Activated CD4-positive, alpha-beta T cell treated with anti-CD3 and anti-CD28 coated beads for 36 hours (primary cell): ENCODE measurements at regions not wholly inside any gene's neighbourhood (a gene's known extent, or its start where the extent isn't known, plus 50 kb on each side); places are given as distances from the start of the nearest gene placed in this dataset.
A peak's percentile ranks its signal among the peaks of the same experiment; 100 is the strongest.

Experiments
- ATAC-seq: fragments of 200-7000 bp; cut with Tn5 transposase; one replicate; pipeline ENCODE4 v1.10.0; 2021; ENCODE audit warnings: mild to moderate bottlenecking, moderate library complexity
- CTCF ChIA-PET: fragments of 350-600 bp; sonication (Branson Sonifier 250); formaldehyde crosslinking; loops from one replicate; lab custom pipeline; 2021; ENCODE audit warnings: antibody characterized with exemption; lab: Charles Lee
- POLR2A ChIA-PET: fragments of 350-600 bp; sonication (Branson Sonifier 250); formaldehyde crosslinking; loops from one replicate; lab custom pipeline; 2021; ENCODE audit warnings: antibody characterized with exemption, inconsistent platforms; lab: Charles Lee
- DNase-seq: peaks from one replicate; pipeline ENCODE4 v3.0.0-alpha.2; 2020
- H3K27ac Mint-ChIP-seq: one replicate; pipeline ENCODE4 v1.8.0; 2021; ENCODE audit warnings: mixed read lengths
- H3K27me3 Mint-ChIP-seq: one replicate; pipeline ENCODE4 v1.8.0; 2021; ENCODE audit warnings: mixed read lengths
- H3K36me3 Mint-ChIP-seq: one replicate; pipeline ENCODE4 v1.8.0; 2021; ENCODE audit warnings: low read depth, mixed read lengths
- H3K4me1 Mint-ChIP-seq: one replicate; pipeline ENCODE4 v1.8.0; 2021; ENCODE audit warnings: mixed read lengths
- H3K4me3 Mint-ChIP-seq: one replicate; pipeline ENCODE4 v1.8.0; 2021; ENCODE audit warnings: mild to moderate bottlenecking, moderate library complexity, mixed read lengths
- H3K9me3 Mint-ChIP-seq: one replicate; pipeline ENCODE4 v1.8.0; 2021; ENCODE audit warnings: low read depth, mixed read lengths
- intact Hi-C, 2 experiments: fragments of 100-400 bp; cut with DNase I in 1 of 2; cut with micrococcal nuclease in 1 of 2; formaldehyde crosslinking; loops; one replicate each; pipeline versions ENCODE4 v1.14.2 to v1.15.1; 2022 to 2024; cut with DNase I, micrococcal nuclease

DNA sequence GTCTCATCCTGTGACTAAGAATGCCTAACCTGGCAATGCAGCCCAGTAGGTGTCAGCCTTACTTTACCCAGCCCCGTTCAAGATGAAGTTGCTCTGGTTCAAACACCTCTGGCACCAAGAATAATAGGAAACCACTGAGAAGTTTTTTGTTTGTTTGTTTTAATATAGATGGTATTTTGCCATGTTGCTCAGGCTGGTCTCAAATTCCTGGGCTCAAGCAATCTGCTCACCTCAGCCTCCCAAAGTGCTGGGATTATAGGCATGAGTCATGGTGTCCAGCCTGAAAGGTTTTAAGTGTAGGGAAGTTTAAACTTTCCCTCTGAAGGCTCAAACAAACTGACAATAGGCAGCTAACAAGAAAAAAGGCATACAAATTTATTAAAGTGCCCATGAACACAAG lies 51.2 kb upstream of the ABCC4 start:
- intact Hi-C loops = no loop called here
- H3K9me3 Mint-ChIP-seq = no peaks in the 10 kb centered on the region
- no peak overlapping the region for H3K27ac Mint-ChIP-seq
- CTCF ChIA-PET = no interaction called here
- no peak overlapping the region for H3K4me3 Mint-ChIP-seq
- no peak for DNase-seq
- peaks cover 3% of the 10 kb centered on the region for H3K27me3 Mint-ChIP-seq
- ATAC-seq = no peak
- no peaks in the 10 kb centered on the region for H3K36me3 Mint-ChIP-seq
- POLR2A ChIA-PET = no interaction called here
- H3K4me1 Mint-ChIP-seq = no peaks in the 10 kb centered on the region

DNA sequence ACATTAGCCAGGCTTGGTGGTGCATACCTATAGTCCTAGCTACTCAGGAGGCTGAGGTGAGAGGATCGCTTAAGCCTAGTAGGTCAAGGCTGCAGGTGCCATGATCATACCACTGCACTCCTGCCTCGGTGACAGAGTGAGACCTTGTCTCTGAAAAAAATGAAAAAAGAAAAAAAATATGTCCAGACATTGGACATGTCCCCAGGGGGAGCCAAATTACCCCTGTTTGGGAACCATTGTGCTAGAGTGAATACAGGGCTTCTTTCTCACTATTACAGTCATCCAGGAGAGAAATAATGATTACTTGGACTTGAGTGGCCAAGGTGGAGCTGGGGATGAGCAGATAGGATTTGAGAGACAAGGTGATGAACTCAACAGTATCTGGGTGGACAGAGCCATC lies 52.9 kb upstream of the ABCC4 start:
- H3K27me3 Mint-ChIP-seq = peaks cover 3% of the 10 kb centered on the region
- POLR2A ChIA-PET = no interaction called here
- H3K4me3 Mint-ChIP-seq = no peak overlapping the region
- no peak for ATAC-seq
- no peaks in the 10 kb centered on the region for H3K4me1 Mint-ChIP-seq
- no peaks in the 10 kb centered on the region for H3K9me3 Mint-ChIP-seq
- no peak overlapping the region for H3K27ac Mint-ChIP-seq
- H3K36me3 Mint-ChIP-seq = no peaks in the 10 kb centered on the region
- CTCF ChIA-PET = interaction anchor here (0.5 to 1.2 kb wide), 2 partner anchors 9 to 26 kb away, joined by 3 to 4 read pairs; no protein-coding TSS in a partner anchor
- intact Hi-C loops = no loop called here
- DNase-seq = no peak

DNA sequence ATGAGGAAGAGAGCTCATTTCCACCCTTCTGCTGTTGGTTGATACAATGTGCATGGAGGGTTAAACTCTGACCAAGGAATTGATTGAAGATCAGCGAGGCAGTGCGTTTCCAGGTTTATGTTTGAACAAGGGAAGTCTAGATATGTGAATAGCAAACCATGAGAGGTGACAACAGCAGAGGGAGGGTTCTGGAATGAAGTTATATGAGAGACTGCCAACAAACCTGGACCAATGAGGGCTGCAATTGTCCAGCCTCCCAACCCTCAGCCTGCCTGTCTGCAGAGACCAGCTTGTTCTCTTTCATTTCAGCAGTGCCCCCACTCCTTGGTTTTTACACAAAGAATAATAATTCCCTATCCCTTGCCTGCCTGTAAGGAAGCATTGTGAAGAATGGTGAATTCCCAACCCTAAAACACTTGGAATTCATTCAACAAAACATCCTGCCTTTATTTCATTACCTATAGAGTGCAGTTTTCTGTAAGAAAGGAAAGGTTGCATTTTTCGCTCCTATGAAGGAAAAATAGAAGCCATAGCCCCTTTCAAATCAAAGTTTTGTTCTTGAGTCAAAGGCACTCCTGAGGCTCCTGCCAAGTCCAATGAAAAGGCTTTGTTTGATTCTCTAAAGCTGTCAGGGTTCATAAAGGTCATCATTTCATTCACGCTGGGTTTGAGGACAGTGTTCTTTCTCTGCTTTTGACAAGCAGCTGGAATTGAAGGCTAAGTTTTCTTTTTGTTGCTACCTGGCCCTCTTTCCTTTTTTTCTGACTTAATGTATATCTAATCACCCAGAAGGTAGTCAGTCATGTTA lies 53.6 kb upstream of the ABCC4 start:
- peaks cover 3% of the 10 kb centered on the region for H3K27me3 Mint-ChIP-seq
- no peaks in the 10 kb centered on the region for H3K4me1 Mint-ChIP-seq
- CTCF ChIA-PET = interaction anchor here (0.5 kb wide), 1 partner anchor 9 kb away, joined by 3 read pairs; no protein-coding TSS in a partner anchor
- H3K36me3 Mint-ChIP-seq = no peaks in the 10 kb centered on the region
- H3K9me3 Mint-ChIP-seq = no peaks in the 10 kb centered on the region
- POLR2A ChIA-PET = no interaction called here
- intact Hi-C loops = no loop called here
- ATAC-seq (no peak), DNase-seq (no peak)
- H3K27ac Mint-ChIP-seq = no peak overlapping the region
- H3K4me3 Mint-ChIP-seq = no peak overlapping the region

DNA sequence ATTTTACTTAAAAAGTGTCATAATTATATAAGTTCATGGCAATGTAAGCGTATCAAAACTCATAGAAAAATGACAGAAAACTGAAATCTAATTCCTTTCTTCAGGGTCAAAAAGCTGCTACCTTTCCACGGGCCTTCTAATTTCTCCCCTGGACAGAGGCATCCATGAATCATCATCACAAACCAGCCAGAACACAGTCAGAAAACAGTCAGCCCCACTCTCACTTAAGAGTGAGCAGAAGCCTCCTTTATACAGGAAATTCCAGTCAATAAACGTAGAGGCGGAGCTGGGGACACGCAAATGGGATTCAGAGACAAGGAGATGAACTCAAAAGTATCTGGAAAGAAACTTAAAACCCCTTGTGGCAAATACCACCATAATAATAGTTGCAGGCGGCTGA lies 54.2 kb upstream of the ABCC4 start:
- ATAC-seq = no peak
- ChIA-PET POLR2A (no interaction called here), CTCF (no interaction called here)
- H3K27ac Mint-ChIP-seq = no peak overlapping the region
- intact Hi-C loops = no loop called here
- DNase-seq = no peak
- H3K36me3 Mint-ChIP-seq = no peaks in the 10 kb centered on the region
- H3K4me3 Mint-ChIP-seq = no peak overlapping the region
- H3K4me1 Mint-ChIP-seq = no peaks in the 10 kb centered on the region
- no peaks in the 10 kb centered on the region for H3K9me3 Mint-ChIP-seq
- H3K27me3 Mint-ChIP-seq = peaks cover 3% of the 10 kb centered on the region

DNA sequence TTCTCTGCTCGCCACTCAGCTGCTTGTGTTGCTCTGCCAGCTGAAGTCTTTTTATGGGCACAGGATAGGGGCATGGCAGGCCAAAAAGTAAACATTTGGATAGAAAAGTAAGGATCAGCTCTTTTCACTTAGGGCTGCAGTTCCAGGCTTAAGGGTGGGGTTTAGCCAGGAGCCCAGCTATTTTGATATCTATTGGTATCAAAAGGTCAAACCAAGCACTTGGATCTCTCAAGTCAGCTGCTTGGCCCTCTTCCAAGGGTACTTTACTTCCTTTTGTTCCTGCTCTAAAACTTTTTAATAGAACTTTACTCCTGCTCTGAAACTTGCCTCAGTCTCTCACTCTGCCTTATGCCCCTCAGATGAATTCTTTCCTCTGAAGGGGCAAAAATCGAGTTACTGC lies 55.7 kb upstream of the ABCC4 start:
- no peak for DNase-seq
- Mint-ChIP-seq H3K4me3 (no peak overlapping the region), H3K27me3 (peaks cover 2% of the 10 kb centered on the region), H3K9me3 (no peaks in the 10 kb centered on the region), H3K36me3 (no peaks in the 10 kb centered on the region), H3K4me1 (no peaks in the 10 kb centered on the region), H3K27ac (no peak overlapping the region)
- ATAC-seq = no peak
- intact Hi-C loops = no loop called here
- ChIA-PET POLR2A (no interaction called here), CTCF (no interaction called here)

DNA sequence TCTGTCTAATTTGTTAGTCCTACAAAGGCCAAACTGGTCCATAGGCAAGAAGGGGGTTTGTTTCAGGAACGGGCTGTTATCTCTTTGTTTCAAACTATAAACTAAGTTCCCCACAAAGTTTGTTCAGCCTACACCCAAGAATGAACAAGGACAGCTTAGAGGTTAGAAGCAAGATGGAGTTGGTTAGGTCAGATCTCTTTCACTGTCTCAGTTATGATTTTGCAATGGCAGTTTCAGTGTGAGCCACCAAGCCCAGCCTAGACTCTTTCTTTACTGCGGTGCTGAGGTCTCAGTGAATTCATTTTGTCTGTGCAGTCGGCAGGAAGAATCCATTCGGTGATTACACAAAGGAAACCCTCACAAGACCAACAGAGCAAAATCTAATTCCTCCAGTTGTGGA lies 56.6 kb upstream of the ABCC4 start:
- peaks cover 4% of the 10 kb centered on the region for H3K27me3 Mint-ChIP-seq
- intact Hi-C loops = no loop called here
- no peaks in the 10 kb centered on the region for H3K4me1 Mint-ChIP-seq
- ATAC-seq (no peak), DNase-seq (no peak)
- no peak overlapping the region for H3K27ac Mint-ChIP-seq
- ChIA-PET CTCF (no interaction called here), POLR2A (no interaction called here)
- H3K36me3 Mint-ChIP-seq = no peaks in the 10 kb centered on the region
- no peak overlapping the region for H3K4me3 Mint-ChIP-seq
- H3K9me3 Mint-ChIP-seq = no peaks in the 10 kb centered on the region

DNA sequence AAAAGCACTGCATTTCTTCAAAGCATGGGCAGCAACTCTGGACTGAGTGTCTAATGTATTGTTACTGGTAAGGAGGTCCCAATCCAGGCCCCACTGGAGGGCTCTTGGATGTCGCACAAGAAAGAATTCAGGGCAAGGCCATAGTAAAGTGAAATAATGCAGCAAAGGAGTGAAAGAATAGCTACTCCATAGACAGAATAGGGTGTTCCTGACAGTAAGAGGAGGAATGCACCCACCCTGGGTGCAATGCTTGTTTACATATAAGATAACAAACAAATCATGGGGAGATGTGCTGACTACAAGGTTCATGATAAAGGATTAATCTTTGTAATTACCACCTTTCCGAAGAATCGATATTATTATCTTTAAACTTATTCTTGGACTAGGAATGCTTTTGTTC lies 58.8 kb upstream of the ABCC4 start:
- POLR2A ChIA-PET = no interaction called here
- intact Hi-C loops = no loop called here
- H3K27me3 Mint-ChIP-seq = peaks cover 4% of the 10 kb centered on the region
- no peak overlapping the region for H3K4me3 Mint-ChIP-seq
- no peaks in the 10 kb centered on the region for H3K36me3 Mint-ChIP-seq
- CTCF ChIA-PET = no interaction called here
- no peaks in the 10 kb centered on the region for H3K4me1 Mint-ChIP-seq
- ATAC-seq (no peak), DNase-seq (no peak)
- no peak overlapping the region for H3K27ac Mint-ChIP-seq
- H3K9me3 Mint-ChIP-seq = no peaks in the 10 kb centered on the region

DNA sequence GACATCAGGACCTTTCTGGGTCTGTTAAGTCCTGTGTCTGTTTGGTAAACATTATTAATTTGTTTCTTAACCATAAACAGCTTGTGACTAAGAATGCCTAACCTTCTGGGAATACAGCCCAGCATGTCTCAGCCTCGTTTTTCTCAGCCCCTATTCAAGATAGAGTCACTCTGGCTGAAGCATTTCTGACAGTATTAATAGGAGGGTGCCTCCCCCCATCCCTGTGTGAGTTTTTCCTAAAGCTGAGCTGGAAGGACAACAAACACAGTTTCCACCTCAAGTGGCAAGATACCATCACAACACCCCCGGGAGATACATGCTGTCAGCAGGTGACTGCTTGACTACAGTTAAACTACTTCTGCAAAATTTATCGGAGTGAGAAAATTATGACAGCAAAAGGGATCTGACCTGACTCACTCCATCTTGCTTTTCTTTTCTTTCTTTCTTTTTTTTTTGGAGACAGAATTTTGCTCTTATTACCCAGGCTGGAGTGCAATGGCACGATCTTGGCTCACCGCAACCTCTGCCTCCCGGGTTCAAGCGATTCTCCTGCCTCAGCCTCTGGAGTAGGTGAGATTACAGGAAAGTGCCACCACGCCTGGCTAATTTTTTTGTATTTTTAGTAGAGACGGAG lies 59.3 kb upstream of the ABCC4 start:
- no peaks in the 10 kb centered on the region for H3K36me3 Mint-ChIP-seq
- H3K27ac Mint-ChIP-seq = no peak overlapping the region
- ATAC-seq = no peak
- intact Hi-C loops = no loop called here
- H3K4me1 Mint-ChIP-seq = no peaks in the 10 kb centered on the region
- ChIA-PET CTCF (no interaction called here), POLR2A (no interaction called here)
- H3K9me3 Mint-ChIP-seq = no peaks in the 10 kb centered on the region
- DNase-seq = no peak
- peaks cover 4% of the 10 kb centered on the region for H3K27me3 Mint-ChIP-seq
- H3K4me3 Mint-ChIP-seq = no peak overlapping the region

DNA sequence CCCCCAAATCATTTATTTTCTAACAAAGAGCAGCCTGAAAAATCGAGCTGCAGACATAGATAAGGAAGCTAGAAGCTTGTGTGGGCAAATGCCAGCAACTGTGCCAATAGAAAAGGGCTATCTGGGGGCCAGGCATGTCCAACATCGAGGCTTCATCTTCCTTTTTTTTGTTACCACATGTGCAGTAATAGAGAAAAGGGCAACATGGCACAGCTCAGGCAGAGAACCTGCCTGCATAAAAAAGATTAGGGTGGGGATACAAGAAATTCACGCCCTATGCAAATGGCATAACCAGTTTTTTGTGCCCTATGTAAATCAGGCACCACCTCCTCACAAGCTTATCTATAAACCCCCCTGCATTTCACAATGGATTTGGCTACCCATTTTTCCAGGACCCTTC lies 60.4 kb upstream of the ABCC4 start:
- intact Hi-C loops = no loop called here

DNA sequence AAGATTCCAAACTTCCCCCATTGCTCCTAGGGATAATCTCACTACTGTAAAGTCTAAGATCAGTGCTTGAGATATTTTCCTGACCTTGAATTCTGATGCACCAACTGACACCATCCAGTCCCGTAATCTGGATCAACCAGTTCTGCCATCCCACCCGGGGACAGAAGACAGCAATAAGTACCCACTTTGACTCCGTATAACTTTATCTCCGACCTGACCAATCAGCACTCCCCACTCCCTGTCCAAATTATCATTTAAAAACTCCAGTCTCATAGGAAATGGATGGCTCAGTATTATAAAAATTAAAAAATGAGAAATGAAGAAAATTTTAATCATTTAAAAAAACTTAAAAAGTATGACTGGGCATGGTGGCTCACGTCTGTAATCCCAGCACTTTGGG lies 61.4 kb upstream of the ABCC4 start:
- no peak for ATAC-seq
- H3K36me3 Mint-ChIP-seq = no peaks in the 10 kb centered on the region
- H3K27me3 Mint-ChIP-seq = peaks cover 4% of the 10 kb centered on the region
- no peaks in the 10 kb centered on the region for H3K9me3 Mint-ChIP-seq
- intact Hi-C loops = no loop called here
- H3K4me1 Mint-ChIP-seq = no peaks in the 10 kb centered on the region
- ChIA-PET POLR2A (no interaction called here), CTCF (no interaction called here)
- no peak overlapping the region for H3K4me3 Mint-ChIP-seq
- H3K27ac Mint-ChIP-seq = no peak overlapping the region
- no peak for DNase-seq

More for the DNA sequence above, 60.4 kb upstream of the ABCC4 start:
- Mint-ChIP-seq H3K4me3 (no peak overlapping the region), H3K4me1 (no peaks in the 10 kb centered on the region), H3K27me3 (peaks cover 4% of the 10 kb centered on the region), H3K36me3 (no peaks in the 10 kb centered on the region), H3K27ac (no peak overlapping the region), H3K9me3 (no peaks in the 10 kb centered on the region)
- POLR2A ChIA-PET = no interaction called here
- no peak for ATAC-seq
- no peak for DNase-seq
- CTCF ChIA-PET = no interaction called here

DNA sequence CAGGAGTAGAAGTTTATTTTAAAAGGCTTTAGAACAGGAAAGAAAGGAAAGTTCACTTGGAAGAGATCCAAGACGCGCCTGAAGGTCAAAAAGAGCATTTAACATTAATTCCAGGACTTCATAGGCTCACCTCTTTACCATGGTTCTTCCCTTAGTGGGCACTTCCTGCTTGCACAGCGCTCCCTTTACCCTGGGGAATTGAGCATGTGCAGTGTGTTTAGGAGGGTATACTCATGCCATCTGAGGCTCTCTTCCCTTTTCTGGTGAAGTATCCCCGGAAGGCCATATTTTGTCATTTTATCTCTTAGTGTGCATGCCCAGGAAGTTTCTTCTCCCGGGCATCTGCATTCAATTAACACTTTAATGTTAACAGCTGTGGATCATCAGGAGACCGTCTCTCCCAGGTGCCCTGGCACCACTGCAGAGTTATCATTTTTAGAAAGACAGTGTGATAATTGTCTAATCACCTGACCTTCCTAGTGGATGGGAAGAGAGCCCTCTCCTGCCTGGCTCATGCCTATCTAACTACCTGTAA lies 66.1 kb upstream of the ABCC4 start:
- Mint-ChIP-seq H3K36me3 (no peaks in the 10 kb centered on the region), H3K4me3 (no peak overlapping the region), H3K27ac (no peak overlapping the region), H3K27me3 (peaks cover 4% of the 10 kb centered on the region), H3K9me3 (peaks cover 6% of the 10 kb centered on the region), H3K4me1 (peaks cover 5% of the 10 kb centered on the region)
- no peak for DNase-seq
- CTCF ChIA-PET = no interaction called here
- intact Hi-C loops = no loop called here
- ATAC-seq = no peak
- POLR2A ChIA-PET = no interaction called here

DNA sequence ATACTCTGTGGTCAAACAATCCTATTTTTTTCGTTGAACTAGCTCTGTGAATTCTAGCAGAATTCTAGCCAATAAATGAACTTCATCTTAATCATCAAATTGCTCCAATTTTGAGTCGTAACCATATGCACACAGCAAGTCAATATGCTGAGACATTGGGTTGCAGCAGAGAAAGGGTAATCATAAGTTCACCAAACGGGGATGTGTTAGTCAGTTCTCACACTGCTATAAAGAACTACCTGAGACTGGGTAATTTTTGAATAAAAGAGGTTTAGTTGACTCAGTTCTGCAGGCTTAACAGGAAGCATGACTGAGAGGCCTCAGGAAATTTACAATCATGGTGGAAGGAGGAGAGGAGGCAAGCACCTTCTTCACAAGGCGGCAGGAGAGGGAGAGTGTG lies 67.7 kb upstream of the ABCC4 start:
- ChIA-PET POLR2A (interaction anchor here (0.7 kb wide), 1 partner anchor 1591 kb away, joined by 5 read pairs; no protein-coding TSS in a partner anchor), CTCF (interaction anchor here (1.0 kb wide), 1 partner anchor 35 kb away, joined by 3 read pairs; no protein-coding TSS in a partner anchor)
- ATAC-seq (peak; percentile 74), DNase-seq (no peak)
- peaks cover 5% of the 10 kb centered on the region for H3K4me1 Mint-ChIP-seq
- H3K27ac Mint-ChIP-seq = no peak overlapping the region
- H3K36me3 Mint-ChIP-seq = no peaks in the 10 kb centered on the region
- peaks cover 6% of the 10 kb centered on the region for H3K9me3 Mint-ChIP-seq
- H3K4me3 Mint-ChIP-seq = no peak overlapping the region
- intact Hi-C loops = no loop called here
- peaks cover 2% of the 10 kb centered on the region for H3K27me3 Mint-ChIP-seq
